M059J (cell line): ENCODE measurements at regions not wholly inside any gene's neighbourhood (a gene's known extent, or its start where the extent isn't known, plus 50 kb on each side); places are given as distances from the start of the nearest gene placed in this dataset.

Source experiments
- DNase-seq: peaks from one replicate; pipeline ENCODE4 v3.0.0-alpha.2; 2012; ENCODE audit warnings: low read depth

DNA sequence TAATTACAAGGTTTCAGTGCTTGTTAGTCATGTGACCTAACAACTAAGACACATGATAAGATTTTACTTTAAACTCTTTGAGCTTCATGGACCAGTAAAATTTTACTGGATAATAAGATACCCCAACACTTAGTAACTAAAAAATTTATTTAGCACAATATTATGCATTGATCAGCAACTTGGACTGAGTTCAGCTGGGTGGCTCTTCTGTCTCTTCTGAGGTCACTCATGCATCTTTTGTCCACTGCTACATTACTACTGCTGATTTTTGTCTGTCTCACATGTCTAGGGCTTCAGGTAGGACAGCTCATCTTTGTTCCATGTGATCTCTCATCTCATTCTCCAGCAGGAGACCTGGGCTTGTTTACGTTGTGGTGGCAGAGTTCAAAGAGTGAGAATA lies 370.2 kb upstream of the TMTC1 start:
- DNase-seq, result no peak

DNA sequence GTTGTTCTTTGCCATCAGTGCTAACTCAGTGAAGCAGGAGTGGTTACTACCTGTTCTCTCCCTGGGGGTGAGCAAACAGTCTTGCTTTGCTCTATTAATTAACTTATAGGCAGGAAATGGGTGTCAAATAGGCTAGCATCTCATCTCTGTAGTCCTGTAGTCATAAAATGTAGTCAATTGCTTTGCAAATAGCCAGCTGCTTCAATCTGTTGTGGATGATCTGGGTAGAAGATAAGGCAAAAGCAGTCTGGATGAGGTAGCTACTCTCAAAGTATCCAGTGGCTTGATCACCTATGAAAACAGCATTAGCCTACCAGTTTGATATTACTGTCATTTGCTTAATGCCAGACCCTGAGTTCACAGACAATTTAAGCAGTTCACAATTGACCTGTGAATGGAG lies 369.0 kb upstream of the TMTC1 start:
- DNase-seq, result no peak

- no peak for DNase-seq
Measured at GRCh38 chr12:30151831-30152230, 368.1 kb upstream of the TMTC1 start.

DNA sequence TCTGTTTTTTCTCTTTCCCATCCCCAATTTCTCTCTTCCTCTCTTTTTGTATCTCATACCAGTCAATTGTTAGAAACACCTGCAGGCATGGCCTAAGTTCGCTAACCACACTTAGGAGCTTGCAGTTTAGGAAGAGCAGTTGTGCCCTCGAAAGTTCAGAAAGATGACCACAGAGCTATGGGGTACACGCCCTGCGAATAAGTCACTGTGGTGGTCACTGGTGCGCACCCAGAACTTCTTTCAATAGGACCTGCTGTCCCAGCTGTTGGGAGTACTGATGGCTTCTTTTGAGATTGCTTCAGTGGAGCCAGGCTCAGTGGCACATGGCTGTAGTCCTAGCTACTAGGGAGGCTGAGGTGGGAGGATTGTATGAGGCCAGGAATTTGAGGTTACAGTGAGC lies 362.8 kb upstream of the TMTC1 start:
- DNase-seq, result no peak

GRCh38 chr12:30145684-30146032 lies 361.9 kb upstream of the TMTC1 start:
- no peak for DNase-seq

GRCh38 chr12:30144777-30145683 lies 361.3 kb upstream of the TMTC1 start:
- no peak for DNase-seq

DNA sequence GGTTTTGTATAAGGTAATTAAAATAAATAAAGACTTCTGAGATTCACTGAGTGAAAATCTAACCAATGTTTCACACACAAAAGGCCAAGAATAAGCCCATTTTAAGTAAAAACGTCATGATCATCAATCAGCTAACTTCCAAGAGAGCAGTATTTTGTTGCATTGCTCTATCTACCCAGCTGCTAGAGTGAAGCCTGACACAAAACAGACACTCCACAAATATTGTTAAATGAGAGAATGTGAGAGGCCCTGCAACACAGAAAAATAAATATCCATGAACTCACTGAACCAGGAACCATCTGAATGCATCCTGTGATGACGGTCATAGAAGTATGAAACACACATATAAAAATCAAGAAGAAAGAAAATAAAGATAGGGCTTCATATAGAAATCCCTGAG lies 358.6 kb upstream of the TMTC1 start:
- DNase-seq, result no peak

- no peak for DNase-seq
Measured at GRCh38 chr12:30138483-30138882, 354.7 kb upstream of the TMTC1 start.

DNA sequence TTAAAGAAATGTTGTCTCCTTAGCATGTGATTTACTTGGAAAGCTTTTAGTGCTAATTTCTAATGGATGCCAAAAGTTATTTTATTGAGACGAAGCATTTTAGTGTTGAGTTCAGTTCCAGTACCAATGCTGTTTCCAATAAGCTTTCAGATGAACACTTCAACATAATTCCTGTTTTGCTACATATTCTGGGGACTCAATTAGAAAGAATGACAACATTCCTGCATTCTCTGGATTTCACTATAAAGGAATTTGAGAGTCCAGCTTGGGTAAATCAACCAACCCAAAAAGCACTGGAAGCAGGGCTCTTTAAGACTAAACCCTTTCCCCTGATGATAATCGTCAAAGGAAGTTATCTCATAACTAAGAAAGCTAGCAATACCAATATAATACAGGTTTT lies 353.0 kb upstream of the TMTC1 start:
- no peak for DNase-seq

DNA sequence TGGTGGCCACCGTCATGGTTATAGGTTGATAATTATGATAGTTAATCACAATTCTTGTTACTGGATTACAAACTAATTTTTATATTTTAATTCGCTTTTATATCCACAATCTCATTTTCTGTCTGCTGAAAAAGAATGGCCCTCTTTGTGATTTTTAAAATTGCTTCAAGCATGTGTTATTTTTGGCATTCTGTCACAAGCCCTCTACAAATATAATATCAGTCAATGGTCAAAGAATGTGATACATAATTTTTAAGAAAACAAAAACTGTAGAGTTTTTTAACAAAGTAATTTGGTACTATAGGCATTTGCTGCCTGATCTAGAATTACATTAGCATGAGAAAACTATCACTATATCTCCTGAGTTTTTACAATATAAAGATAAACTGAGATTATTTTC lies 352.0 kb upstream of the TMTC1 start:
- DNase-seq, result no peak

- DNase-seq, result peak; percentile 51
Measured at GRCh38 chr12:30134229-30134628, 350.5 kb upstream of the TMTC1 start.

GRCh38 chr12:30126944-30127343 lies 343.2 kb upstream of the TMTC1 start:
- DNase-seq, result no peak

GRCh38 chr12:30120522-30120921 lies 336.8 kb upstream of the TMTC1 start:
- DNase-seq, result no peak

DNA sequence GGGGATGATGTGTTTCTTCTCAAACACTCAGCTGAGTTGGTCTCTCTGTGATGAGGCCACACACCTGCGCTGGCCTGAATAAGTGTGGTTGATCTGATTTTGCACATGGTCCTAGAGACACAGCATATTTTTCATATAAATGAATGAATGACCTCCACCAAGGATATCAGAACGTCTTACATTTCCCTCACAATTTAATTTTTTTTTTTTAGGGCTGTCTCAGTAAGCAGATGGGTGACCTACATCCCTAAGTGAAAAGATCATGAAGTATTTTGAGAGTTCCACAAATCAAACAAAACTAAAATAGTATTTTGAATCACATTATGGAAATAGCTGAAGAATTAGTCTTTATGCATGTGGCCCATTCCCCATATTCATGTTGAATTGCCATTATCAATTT lies 333.7 kb upstream of the TMTC1 start:
- no peak for DNase-seq

DNA sequence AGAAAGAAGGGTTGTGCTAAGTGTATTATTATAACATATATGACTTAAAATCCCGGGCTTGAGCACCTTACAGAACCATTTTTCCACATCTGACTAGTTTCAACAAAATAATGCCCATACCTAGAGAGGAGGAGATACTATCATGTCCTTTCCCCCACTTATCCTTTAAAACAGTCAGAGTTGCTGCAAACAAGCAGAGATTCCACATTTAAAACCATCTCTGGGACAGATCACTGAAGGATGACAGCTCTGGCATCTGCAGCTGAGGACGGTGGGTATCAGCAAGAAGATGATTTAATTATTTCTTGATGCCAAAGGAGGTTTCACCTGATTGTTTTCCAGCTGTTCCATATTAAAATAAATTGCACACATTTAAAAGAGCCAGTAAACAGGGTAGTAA lies 328.0 kb upstream of the TMTC1 start:
- no peak for DNase-seq

DNA sequence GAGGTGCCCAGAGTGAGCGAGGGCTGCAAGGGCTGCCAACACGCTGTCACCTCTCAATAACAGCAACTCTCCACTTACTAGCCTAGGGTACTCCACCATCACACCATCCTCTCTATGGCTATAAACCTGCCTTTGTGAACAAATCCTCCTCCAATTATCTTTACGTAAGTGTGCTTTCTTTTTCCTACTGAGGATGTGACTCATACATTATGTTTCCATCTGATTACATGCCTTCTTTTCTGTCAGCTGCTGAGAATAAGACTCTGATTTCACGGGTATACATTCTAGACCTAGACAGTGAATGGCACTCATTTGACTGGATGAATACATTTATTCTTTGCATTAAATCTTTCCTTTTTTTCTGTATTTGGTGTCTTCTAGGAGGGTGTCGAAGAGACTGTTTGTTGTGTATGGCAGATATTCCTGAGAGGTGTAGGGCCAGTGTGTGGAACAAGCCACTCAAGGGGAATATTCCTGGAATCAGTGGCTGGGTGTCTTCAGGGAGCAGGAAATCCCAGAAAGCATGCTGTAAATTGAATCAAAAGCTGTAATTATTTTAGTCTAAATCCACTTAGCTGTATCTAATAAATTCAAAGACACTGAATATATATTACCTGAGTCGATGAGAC lies 327.3 kb upstream of the TMTC1 start:
- DNase-seq, result peak; percentile 68

GRCh38 chr12:30110498-30110897 lies 326.8 kb upstream of the TMTC1 start:
- no peak for DNase-seq

GRCh38 chr12:30108666-30109065 lies 324.9 kb upstream of the TMTC1 start:
- no peak for DNase-seq

DNA sequence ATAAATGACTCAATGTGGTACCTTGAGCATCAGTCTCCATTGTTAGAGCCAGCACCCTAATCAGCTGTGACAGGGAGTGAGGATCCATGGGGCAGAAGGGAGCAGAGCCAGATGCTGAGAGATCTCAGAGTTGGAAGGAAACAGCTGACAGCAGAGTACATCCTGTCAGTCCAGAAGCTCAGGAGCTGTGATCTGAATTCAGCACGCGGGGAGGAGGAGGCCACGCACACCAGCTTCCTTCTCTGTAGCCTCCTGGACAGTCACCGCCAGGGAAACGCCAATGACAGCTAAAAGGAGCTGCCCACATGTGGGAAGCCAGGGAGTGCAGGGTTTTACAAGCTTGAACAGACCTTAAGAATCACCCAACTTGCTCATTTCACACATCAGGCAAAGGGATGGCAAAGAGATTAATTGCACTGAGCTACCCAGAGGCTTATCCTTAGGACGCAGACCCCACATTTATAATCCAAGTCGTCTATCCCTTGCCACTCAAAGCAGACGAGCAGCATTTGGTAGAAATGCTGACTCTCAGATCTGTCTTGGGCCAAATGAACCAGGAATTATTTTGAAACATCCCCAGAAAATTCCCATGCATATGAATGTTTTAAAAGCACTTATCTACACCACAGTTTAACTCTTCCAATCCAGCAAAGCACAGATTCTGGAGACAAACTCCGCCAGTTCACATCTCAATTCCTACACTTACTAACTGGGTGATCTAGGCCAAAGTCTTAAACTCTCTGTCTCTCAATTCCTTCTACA lies 322.6 kb upstream of the TMTC1 start:
- no peak for DNase-seq

DNA sequence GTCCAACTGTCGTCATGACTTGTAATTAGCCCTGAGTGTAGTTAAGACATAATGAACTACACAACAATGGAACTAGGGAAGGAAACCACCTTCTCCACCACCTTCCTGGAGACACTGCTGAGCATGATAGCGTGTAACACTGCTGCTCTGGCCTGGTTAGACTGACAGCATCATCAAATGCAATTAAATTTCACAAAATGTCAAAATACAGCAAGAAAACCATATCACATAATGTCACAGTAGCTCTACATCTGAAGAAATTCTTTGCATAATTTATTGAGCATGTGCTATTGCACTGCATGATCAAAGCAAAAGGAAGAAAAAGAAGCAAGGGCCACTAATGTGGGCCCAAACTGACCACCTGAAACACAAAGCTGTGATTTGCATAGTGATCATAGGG lies 321.8 kb upstream of the TMTC1 start:
- no peak for DNase-seq

GRCh38 chr12:30104971-30105370 lies 321.2 kb upstream of the TMTC1 start:
- DNase-seq, result no peak

DNA sequence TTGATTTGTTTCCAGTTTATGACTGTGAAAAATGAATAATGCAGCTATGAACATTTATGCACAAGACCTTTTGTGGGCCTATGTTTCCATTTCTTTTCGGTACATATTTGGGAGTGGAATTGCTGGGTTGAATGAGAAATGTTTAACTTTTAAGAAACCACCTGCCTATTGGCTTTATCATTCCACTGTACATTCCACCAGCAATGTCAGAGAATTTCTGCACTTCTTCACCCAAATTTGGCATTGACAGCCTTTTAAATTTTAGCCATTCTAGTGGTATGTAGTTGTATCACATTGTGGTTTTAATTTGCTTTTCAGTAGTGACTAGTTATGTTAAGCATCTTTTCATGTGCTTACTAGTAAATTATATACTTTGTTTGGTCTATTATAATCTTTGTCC lies 317.0 kb upstream of the TMTC1 start:
- DNase-seq, result no peak

DNA sequence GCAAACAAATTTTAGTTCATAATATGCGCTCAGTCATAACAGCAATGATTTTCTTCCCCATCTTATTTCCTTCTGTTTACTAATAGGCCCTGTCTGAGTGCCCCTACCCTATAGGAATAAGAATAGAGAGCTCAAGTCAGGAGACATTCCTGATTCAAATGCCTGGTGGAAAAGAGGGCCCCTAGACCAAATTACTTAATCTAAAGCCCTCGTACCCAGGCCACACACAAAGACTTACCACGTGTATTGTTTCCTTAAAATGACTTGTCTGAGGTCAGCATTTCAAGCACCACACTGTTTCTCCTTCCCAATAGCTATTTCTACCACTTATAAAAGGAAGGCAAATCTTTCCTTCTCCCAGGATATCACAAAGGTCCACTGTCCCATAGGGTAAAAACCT lies 314.9 kb upstream of the TMTC1 start:
- DNase-seq, result no peak
